Skin of body (tissue), 1 donor: ENCODE measurements at regions not wholly inside any gene's neighbourhood (a gene's known extent, or its start where the extent isn't known, plus 50 kb on each side); places are given as distances from the start of the nearest gene placed in this dataset.

Source experiments
- DNase-seq: peaks from one replicate; lab custom pipeline; 2025; lab: John Stamatoyannopoulos, UW

- no peak for DNase-seq
These were observed 84.2 kb upstream of the FOXF1 start for GRCh38 chr16:86426063-86426642.

DNA sequence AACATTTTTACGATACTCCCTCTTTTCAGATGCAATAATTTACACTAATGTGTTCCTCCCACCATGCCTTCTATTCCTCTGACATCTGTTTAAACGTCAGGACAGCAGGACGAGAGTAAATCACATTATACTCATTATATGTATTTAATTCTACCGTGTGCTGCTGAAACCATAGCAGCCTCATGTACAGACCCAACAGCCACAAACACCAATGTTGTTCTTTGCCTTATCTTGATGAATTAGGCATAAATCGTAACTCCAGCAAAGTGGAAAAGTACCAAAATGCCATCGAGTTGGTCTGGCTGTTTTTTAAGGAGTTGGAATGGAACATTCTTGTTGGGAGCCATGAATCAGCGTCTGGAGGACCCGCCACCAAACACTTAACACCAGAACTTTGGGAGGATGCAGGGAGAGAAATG, 82.9 kb upstream of the FOXF1 start:
- DNase-seq, result no peak

DNA sequence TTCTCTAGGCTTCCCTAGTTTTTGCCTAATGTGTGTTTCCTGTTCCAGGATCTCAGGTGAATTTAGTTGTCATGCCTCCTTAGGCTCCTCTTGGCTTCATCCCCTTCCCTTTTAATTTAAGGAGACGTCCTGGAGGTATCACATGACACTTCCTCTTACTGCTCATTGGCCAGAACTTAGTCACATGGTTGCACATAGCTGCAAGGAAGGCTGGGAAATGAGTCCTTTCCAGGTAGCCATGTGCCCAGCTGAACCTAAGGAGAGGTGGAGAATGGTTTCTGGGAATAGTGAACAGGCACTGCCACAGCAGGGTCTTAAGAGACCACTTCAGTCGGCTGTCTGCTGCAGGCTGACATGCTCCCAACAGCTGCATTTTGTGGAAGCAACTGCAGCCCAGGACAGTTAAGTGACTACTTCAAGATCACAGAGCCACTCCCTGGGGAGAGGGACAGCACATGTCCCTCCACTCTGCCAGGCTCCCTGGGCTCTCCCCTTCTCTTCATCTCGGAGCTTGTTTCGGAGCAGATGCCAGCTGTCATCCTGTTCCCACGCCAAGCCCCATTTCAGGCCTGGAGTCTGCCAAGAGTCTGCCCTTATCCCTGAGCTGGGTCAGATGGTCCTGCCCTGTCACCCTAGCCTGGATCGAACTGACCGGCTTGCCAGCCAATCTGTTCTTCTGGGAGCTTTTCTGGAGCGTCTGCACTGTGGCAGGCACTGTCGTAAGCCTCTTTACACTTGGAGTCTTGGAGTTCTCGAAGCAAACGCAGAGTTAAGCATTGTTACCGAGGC, 81.4 kb upstream of the FOXF1 start:
- DNase-seq, result no peak

GRCh38 chr16:86429663-86430062, 80.7 kb upstream of the FOXF1 start:
- no peak for DNase-seq

DNA sequence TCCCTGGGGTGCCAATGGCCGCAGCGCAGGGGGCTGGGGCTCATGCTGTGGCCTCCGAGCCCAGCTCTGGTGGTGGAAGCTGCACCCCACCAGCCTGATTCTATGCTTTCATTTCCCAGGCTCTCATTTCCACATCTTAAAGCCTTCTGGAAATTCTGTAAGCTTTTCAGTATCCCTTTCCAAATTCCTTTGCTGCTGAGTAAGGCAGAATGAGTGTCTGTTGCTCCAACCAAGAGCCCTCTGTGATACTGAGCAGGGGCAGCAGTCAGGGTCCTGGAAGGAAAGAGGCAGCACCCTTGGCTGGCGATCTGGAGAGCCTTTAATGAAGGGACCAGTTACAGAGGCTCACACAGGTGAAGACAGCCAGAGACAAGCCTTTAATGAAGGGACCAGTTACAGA, 79.5 kb upstream of the FOXF1 start:
- no peak for DNase-seq

- DNase-seq, result no peak
These were observed 78.8 kb upstream of the FOXF1 start for GRCh38 chr16:86431540-86431939.

DNA sequence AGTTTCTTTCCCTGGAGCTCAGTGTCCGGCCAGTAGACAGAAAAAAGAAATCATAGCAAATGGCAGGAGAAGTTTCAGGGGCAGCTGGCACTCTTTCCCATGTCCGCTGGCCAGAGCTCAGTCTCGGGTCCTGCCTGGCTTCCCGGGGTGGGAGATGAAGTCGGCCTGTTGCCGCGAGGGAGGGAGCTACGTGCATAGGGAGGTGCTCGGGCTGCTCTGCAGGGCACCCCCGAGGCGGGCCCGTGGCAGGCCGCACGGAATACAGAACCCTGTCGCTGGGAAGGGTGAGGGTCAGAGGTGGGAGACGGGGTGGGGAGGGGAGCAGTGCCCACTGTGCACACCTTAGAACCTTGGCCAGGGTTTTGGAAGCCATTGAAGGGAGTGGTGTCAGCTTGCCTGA, 78.3 kb upstream of the FOXF1 start:
- no peak for DNase-seq

GRCh38 chr16:86432691-86433090, 77.6 kb upstream of the FOXF1 start:
- no peak for DNase-seq

DNA sequence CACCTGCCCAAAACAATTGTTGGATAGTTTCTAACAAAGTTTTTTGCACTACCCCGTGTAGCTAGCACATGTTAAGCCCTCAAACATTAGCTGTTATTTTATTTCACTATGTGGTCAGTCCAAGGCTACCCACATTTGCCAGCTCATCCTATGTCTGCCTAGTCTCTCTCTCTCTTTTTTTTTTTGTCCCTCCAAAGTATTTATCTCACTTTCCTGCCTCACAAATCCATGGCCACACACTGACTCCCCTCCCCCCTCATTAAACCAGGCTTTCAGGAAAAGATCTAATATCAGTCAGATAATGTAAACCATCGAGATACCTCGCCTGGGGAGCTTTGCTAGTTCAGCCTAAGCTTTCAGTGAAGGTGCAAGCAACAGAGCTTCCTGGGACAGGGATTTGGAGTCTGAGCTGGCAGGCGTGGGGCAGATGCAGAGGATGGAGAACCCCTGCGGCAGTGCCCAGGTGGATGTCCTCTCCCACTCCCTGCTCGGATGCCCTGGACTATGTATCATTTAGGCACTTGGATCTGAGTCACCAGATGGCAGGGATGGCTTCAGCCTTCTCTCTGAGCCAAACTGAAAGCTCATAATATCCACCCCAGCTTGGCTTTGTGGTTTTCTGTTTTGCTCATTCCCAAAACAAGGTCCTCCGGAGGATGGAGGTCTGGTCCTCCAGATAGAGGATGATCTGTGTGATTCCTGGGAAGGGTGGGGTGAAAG, 73.7 kb upstream of the FOXF1 start:
- DNase-seq, result no peak

GRCh38 chr16:86437348-86437747, 73.0 kb upstream of the FOXF1 start:
- no peak for DNase-seq

DNA sequence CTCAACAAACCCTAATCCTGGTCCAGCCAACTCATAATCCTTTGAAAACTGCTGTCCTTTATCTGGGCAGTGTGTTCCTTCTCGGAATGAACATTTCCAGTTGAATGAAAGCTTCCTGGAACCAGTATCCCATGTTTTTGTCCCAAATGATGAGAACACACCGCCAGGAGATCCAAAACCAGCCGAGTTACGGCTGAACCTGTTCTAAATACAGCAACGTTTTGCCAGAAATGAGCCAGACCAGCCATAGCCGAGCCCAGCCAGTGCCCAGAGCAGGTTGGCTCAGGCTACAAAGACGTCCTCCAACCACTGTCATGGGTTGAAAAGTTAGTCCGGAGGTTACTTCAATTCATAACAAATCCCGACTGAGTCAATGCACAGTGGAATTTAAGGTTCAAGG, 67.6 kb upstream of the FOXF1 start:
- DNase-seq, result no peak

DNA sequence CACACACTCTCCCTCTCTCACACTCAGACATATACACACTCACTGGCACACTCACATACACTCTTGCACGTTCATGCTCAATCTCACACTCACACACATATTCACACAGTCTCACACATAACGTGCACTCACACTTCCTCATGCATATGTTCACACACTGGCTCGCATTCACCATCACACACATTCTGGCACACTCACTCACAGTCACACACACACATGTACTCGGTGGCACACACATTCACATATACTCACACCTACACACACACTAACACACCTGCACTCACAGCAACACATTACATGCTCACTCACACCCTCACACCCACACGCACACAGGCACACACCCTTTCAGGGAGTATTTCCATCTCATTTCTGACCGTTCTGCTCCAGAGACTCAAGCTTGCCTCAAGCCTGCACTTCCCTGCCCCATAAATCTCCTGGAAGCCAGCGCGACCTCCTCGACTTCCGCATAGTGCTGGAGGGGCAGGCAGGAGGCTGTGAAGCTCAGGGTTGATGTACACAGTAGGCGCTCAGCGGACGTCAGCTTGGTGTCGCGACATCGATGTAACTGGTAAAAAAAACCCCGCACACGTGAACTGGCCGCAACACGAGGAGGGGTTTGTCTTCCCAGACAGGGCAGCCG, 66.7 kb upstream of the FOXF1 start:
- DNase-seq, result no peak

GRCh38 chr16:86444261-86444660, 66.1 kb upstream of the FOXF1 start:
- no peak for DNase-seq

DNA sequence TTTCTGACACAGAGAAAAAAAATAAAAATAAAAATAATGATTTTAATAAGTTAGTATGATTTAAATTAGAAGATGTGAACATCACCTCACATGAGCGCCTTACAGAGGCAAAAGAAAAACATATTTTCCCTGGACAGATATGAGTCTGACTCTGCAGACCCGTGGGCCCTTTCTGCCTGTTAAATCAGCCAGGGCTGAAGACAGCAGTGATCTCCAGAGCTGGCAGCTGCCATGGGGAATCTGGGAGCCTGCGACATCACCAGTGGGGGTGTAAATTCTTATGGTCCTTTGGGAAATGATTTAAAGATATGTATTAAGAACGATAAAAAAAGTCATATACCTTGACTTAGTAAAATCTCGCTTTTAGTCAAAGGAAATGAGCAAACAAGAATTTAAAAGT, 65.7 kb upstream of the FOXF1 start:
- DNase-seq, result no peak

DNA sequence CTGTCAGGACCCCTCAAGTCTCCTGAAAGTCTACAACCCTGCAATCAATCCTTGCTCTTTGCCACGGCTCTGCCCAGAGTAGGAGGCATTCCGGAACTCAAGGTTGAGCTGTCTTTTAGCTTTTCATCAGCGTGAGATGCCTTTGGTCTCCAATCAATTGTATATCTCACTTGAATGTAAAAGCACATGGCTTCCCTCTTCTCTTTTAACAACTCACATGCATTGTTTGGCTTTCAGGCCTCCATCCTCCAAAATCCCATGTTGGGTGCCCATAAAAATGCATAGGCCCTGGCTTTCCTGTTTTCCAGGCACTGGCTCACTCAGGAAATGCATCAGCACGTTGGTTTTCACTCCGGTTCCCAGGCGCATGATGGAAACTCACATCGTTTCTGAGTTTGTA, 64.0 kb upstream of the FOXF1 start:
- DNase-seq, result no peak

- no peak for DNase-seq
These were observed 63.1 kb upstream of the FOXF1 start for GRCh38 chr16:86447228-86447627.

DNA sequence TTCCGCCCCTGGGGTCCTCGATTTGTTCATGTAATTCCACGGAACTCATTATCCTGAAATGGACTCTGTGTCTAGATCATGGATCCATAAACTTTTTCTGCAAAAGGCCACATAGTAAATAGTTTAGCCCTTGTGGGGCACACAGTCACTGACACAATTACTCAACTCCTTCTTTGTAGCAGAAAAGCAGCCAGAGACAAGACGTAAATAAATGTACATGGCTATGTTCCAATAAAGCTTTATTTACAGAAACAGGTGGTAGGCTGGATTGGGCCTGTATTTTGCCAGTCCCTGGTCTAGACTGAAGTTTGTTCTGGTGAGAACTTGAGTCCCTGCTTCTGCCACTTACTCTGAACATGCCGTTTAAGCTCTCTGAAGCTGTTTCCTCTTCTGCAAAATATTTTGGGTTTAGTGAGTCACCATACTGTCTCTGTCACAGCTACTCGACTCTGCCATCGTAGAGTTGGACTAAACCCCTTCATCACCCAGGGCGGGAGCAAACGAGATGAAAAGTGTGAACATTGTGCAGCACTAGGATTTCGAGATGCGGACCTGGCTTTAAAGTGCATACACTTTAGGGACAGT, 61.9 kb upstream of the FOXF1 start:
- no peak for DNase-seq

DNA sequence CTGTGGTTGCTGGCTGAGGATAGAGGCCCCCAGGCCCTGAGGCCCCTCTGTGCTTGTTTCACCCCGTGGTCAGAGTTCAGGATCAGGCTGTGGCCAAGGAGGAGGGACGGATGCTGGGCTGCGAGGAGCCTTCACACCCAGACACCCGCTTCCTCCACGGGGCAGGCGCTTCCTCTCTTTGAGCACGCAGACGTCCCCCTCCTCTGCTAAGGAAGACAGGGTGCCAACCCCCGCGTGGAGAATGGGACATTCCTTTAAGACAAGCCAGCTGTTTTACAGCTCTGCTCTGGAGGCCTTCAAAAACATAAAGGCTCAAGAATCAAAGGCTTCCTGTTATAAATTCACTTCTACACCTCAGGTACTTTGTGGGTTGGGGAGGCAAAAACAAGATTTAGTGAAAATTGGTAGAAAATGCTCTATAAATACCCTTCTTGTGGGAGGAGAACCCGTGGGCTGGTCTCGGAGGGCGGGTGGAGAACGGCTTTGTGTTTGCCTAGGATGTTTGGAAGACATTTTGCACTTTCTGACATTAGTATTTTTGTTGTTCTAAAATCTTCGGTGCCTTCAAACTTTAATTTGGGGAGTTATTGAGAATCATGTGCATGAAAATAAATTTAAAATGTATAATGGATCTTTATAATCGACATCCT, 60.8 kb upstream of the FOXF1 start:
- no peak for DNase-seq

GRCh38 chr16:86450691-86451090, 59.6 kb upstream of the FOXF1 start:
- no peak for DNase-seq

DNA sequence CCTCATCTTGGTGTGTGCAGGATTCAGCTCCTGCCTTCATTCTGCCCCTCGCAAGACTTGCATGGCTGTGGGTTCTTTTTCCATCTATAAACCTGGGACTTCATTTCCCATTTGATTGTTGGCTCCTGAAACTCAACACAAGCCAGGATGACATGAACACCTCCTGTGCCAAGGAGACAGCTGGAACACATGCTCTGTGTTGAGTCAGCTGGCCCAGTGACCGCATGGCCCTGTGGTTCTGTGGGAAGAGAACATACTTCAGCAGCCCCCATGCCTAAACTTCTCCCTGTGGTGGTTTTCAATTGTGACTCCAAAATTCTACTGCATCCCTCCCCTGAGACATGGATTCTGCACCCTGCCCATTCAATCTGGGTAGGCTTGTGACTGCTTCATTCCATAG, 57.9 kb upstream of the FOXF1 start:
- DNase-seq, result no peak

GRCh38 chr16:86455116-86455515, 55.2 kb upstream of the FOXF1 start:
- no peak for DNase-seq
